Left lung (tissue), 4 donors: ENCODE measurements at regions not wholly inside any gene's neighbourhood (a gene's known extent, or its start where the extent isn't known, plus 50 kb on each side); places are given as distances from the start of the nearest gene placed in this dataset.

Source experiments
- ATAC-seq: fragments of 200-7000 bp; cut with Tn5 transposase; one replicate; pipeline ENCODE4 v1.9.1; 2020; ENCODE audit warnings: moderate library complexity
- DNase-seq, 4 donors: peaks; one replicate each; pipeline ENCODE4 v3.0.0-alpha.2; 2013 to 2020
- H3K27ac ChIP-seq, 2 donors: fragments of 200-600 bp; sonication (generic) in 1 of 2; one replicate each; pipeline versions ENCODE4 v1.5.0 to v1.8.0; 2020 to 2021
- H3K27me3 ChIP-seq, 2 donors: fragments of 200-600 bp; sonication (generic) in 1 of 2; one replicate each; pipeline versions ENCODE4 v1.5.0 to v1.8.0; 2020 to 2021
- H3K36me3 ChIP-seq, 2 donors: fragments of 200-600 bp; sonication (generic) in 1 of 2; one replicate each; pipeline versions ENCODE4 v1.5.0 to v1.8.0; 2020 to 2021
- H3K4me1 ChIP-seq, 2 donors: fragments of 200-600 bp; one replicate each; pipeline ENCODE4 v1.8.0; 2021
- H3K4me3 ChIP-seq, 2 donors: fragments of 200-600 bp; sonication (generic) in 1 of 2; one replicate each; pipeline versions ENCODE4 v1.5.0 to v1.8.0; 2020 to 2021; ENCODE audit warnings: mild to moderate bottlenecking in 1 of 2
- H3K9me3 ChIP-seq, 2 donors: fragments of 200-600 bp; sonication (generic) in 1 of 2; one replicate each; pipeline versions ENCODE4 v1.5.0 to v1.8.0; 2020 to 2021
- CTCF ChIP-seq, 2 donors: fragments of 200-600 bp; sonication (generic) in 1 of 2; IDR thresholded peaks; one replicate each; pipeline versions ENCODE4 v1.5.0 to v1.8.0; 2021; ENCODE audit warnings: antibody characterized with exemption in 2 of 2
- intact Hi-C, 2 donors: fragments of 100-400 bp; cut with DNase I; formaldehyde crosslinking; loops; one replicate each; pipeline versions ENCODE4 v1.11.2 to v1.14.2; 2022
- donor health status: DM: no; HTN: yes; CAD: no.
- donor health status: DM: no; HTN: no; CAD: no.

GRCh38 chr20:51108638-51109363 lies 85.9 kb upstream of the KCNG1 start:
- intact Hi-C loops: no loop called here
- no peaks in the 10 kb centered on the region for H3K9me3 ChIP-seq

GRCh38 chr20:51106011-51106410 lies 83.1 kb upstream of the KCNG1 start:
- no peak for TF ChIP-seq CTCF (IDR thresholded peaks at IDR 0.05)
- intact Hi-C loops: no loop called here
- Histone ChIP-seq H3K27me3 (peaks cover 0 to 27% of the 10 kb centered on the region in 2 donors), H3K4me1 (no peaks in the 10 kb centered on the region), H3K36me3 (no peaks in the 10 kb centered on the region), H3K4me3 (no peak overlapping the region), H3K9me3 (no peaks in the 10 kb centered on the region), H3K27ac (no peak overlapping the region)
- ATAC-seq (no peak), DNase-seq (no peak)

More at GRCh38 chr20:51108638-51109363, 85.9 kb upstream of the KCNG1 start:
- Histone ChIP-seq H3K36me3 (no peaks in the 10 kb centered on the region), H3K27ac (no peak overlapping the region), H3K27me3 (peaks cover 0 to 42% of the 10 kb centered on the region in 2 donors), H3K4me3 (no peak overlapping the region), H3K4me1 (no peaks in the 10 kb centered on the region)
- DNase-seq (no peak), ATAC-seq (no peak)
- TF ChIP-seq CTCF (IDR thresholded peaks at IDR 0.05): no peak

DNA sequence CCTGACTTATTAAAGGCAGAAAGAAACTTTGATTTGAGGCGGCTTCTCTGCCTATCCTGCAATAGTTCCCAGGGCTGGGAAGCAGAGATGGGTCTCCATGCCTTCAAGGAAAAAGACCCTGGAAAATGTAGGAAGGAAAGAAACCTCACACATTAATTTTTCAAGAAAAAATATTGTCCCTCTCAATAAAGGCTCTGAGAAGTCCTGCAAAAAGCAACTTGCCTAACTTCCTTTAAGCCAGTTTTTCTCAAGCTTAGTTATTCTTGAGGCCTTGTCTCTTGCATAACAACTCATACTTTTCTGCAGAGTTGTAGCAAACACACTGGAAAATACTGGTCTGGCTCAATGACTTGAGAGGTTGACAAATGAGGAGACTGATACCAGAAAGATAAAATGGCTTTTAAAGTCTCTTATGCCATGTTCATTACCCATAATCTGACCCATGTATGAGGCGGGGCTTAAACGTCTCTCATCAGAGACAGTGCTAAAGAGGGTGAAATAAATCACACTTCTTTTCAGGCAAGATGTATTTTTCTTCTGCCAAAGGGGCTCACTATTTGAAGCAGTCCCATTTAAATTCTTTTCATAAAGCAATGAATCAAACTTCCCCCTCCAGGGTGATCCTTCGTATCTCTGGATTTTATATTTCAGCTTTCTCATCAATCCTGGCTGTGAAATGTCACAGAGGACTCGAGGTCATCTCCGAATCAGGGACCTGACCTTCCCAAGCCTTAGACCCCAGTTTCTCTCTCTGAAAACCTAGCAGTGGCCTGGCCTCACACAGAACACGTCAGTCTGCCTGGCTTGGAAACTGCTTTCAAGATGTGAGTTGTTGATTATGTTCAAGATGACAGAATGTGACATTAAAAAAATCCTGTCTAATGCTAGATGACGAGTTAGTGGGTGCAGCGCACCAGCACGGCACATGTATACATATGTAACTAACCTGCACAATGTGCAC lies 82.3 kb upstream of the KCNG1 start:
- no peak for TF ChIP-seq CTCF (IDR thresholded peaks at IDR 0.05)
- no peak for DNase-seq
- Histone ChIP-seq H3K36me3 (no peaks in the 10 kb centered on the region), H3K4me3 (no peak overlapping the region), H3K4me1 (no peaks in the 10 kb centered on the region), H3K27ac (no peak overlapping the region), H3K27me3 (peaks cover 0 to 20% of the 10 kb centered on the region in 2 donors), H3K9me3 (no peaks in the 10 kb centered on the region)
- intact Hi-C loops: no loop called here
- no peak for ATAC-seq

DNA sequence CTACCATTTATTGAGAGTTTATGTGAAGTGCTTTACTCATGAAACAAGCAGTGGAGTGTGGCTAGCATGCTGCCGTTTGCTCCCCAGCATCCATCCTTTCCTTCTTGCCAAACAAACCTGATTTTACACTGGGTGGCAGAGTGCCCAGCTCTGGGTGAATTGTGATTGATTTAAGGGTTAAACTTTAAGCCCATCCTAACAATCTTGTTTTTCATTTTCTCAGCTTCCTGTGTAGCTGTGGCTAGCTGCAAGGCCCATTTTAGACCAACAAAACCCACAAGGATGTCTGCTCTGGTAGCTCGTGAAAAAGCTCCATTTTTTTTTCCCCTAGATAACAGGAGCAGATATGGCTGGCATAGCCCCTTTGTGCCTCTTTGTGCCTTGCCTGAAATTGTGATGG lies 77.7 kb upstream of the KCNG1 start:
- no peaks in the 10 kb centered on the region for H3K36me3 ChIP-seq
- intact Hi-C loops: no loop called here
- TF ChIP-seq CTCF (IDR thresholded peaks at IDR 0.05): no peak
- no peak for DNase-seq
- peaks cover 0 to 8% of the 10 kb centered on the region in 2 donors for H3K27me3 ChIP-seq
- H3K27ac ChIP-seq: no peak overlapping the region
- no peak overlapping the region for H3K4me3 ChIP-seq
- no peaks in the 10 kb centered on the region for H3K9me3 ChIP-seq
- H3K4me1 ChIP-seq: no peaks in the 10 kb centered on the region
- ATAC-seq: no peak

DNA sequence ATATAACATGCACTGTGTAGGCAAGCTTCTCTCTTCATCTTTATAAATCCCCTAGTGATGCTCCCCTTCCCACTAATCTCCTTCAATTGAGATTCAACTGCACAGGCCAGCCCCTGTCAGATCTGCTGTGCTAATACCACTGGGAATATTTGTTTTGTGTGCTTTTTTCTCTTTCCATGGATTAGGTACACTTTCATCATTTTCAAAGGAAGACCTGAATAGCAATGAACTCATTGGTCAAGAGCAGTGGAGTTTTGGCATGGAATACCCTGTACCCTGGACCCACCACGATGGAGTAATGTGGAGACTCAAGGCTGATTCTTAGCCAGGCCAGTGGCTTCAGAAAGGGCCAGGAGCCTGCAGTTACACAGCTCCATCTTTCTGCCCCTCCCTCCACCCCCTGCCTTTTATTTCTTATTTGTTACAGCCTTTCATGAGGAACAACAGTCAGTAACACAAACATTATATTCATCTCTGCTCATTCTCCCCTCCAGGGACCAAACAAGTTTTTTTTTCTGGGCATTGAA lies 75.4 kb upstream of the KCNG1 start:
- Histone ChIP-seq H3K4me1 (no peaks in the 10 kb centered on the region), H3K27me3 (peaks cover 0 to 31% of the 10 kb centered on the region in 2 donors), H3K9me3 (no peaks in the 10 kb centered on the region), H3K4me3 (no peak overlapping the region), H3K27ac (no peak overlapping the region), H3K36me3 (no peaks in the 10 kb centered on the region)
- no peak for TF ChIP-seq CTCF (IDR thresholded peaks at IDR 0.05)
- no peak for ATAC-seq
- intact Hi-C loops: no loop called here
- no peak for DNase-seq
